IPS DF 6.9 (cell line): ENCODE measurements at regions not wholly inside any gene's neighbourhood (a gene's known extent, or its start where the extent isn't known, plus 50 kb on each side); places are given as distances from the start of the nearest gene placed in this dataset.
"Not testable (repeated sequence)": the region's sequence is repeated elsewhere in the genome, so short reads cannot be mapped to it uniquely, and the experiment has no call there.

ENCODE experiments used
- DNase-seq: peaks from one replicate; pipeline ENCODE4 v3.0.0-alpha.2; 2013; ENCODE audit warnings: low read depth, low spot score
- H3K27ac ChIP-seq: one replicate; pipeline ENCODE4 v1.5.1; 2013; ENCODE audit warnings: low read length, control low read depth
- H3K27me3 ChIP-seq: 2 replicates; pipeline ENCODE4 v1.6.1; 2013; ENCODE audit warnings: mild to moderate bottlenecking, low read length; ENCODE audit not compliant: control insufficient read depth, insufficient read depth
- H3K36me3 ChIP-seq: 2 replicates; pipeline ENCODE4 v1.6.1; 2013; ENCODE audit warnings: low read length; ENCODE audit not compliant: control insufficient read depth, insufficient read depth
- H3K4me1 ChIP-seq: 2 replicates; pipeline ENCODE4 v1.6.1; 2013; ENCODE audit warnings: low read length; ENCODE audit not compliant: control insufficient read depth, insufficient read depth
- H3K4me3 ChIP-seq: 2 replicates; pipeline ENCODE4 v1.5.1; 2013; ENCODE audit warnings: mild to moderate bottlenecking, low read length
- H3K9me3 ChIP-seq: 2 replicates; pipeline ENCODE4 v1.6.1; 2013; ENCODE audit warnings: low read length, inconsistent platforms; ENCODE audit not compliant: control insufficient read depth, insufficient read depth
- WGBS: extraction: QIAGEN DNeasy Blood & Tissue Kit; methylation state at CpG from one replicate; pipeline ENCODE4 v1.1.7; 2013; ENCODE audit warnings: mixed read lengths, missing lambda C conversion rate; ENCODE audit not compliant: insufficient read length, insufficient coverage; 5-methylcytosine and 5-hydroxymethylcytosine counted together

GRCh38 chr1:224029286-224030025, 84.5 kb upstream of the FBXO28 start:
- not testable (repeated sequence) for H3K27me3 ChIP-seq, H3K4me3 ChIP-seq, H3K27ac ChIP-seq, H3K4me1 ChIP-seq, H3K9me3 ChIP-seq, H3K36me3 ChIP-seq, DNase-seq
- no CpG with 5 or more reads among the region's 5 CpGs for WGBS

GRCh38 chr1:224028802-224029201, 85.1 kb upstream of the FBXO28 start:
- no CpG with 5 or more reads among the region's 3 CpGs for WGBS
- DNase-seq, H3K27ac ChIP-seq, H3K27me3 ChIP-seq, H3K4me3 ChIP-seq, H3K4me1 ChIP-seq, H3K9me3 ChIP-seq, H3K36me3 ChIP-seq: not testable (repeated sequence)

GRCh38 chr1:224023122-224023521, 90.8 kb upstream of the FBXO28 start:
- H3K27me3 ChIP-seq, DNase-seq, H3K36me3 ChIP-seq, H3K27ac ChIP-seq, H3K9me3 ChIP-seq, H3K4me3 ChIP-seq, H3K4me1 ChIP-seq: not testable (repeated sequence)
- WGBS, result no CpG with 5 or more reads among the region's 3 CpGs

GRCh38 chr1:224022249-224022970, 91.5 kb upstream of the FBXO28 start:
- H3K4me3 ChIP-seq, H3K27ac ChIP-seq, H3K27me3 ChIP-seq, H3K4me1 ChIP-seq, H3K9me3 ChIP-seq, H3K36me3 ChIP-seq, DNase-seq: not testable (repeated sequence)
- WGBS, result no CpG with 5 or more reads among the region's 7 CpGs

GRCh38 chr1:224019866-224020265, 94.0 kb upstream of the FBXO28 start:
- not testable (repeated sequence) for H3K27me3 ChIP-seq, H3K36me3 ChIP-seq, H3K27ac ChIP-seq, H3K4me3 ChIP-seq, H3K9me3 ChIP-seq, DNase-seq, H3K4me1 ChIP-seq
- WGBS, result no CpG with 5 or more reads among the region's 3 CpGs

GRCh38 chr1:224015782-224016181, 98.1 kb upstream of the FBXO28 start:
- H3K4me3 ChIP-seq, H3K27me3 ChIP-seq, DNase-seq, H3K27ac ChIP-seq, H3K36me3 ChIP-seq, H3K9me3 ChIP-seq, H3K4me1 ChIP-seq: not testable (repeated sequence)
- WGBS, result 100% methylated on average over 2 of the region's 8 CpGs

- H3K4me1 ChIP-seq, result no peaks in the 10 kb centered on the region
- no peaks in the 10 kb centered on the region for H3K27me3 ChIP-seq
- DNase-seq, result no peak
- H3K9me3 ChIP-seq, result peaks cover 6% of the 10 kb centered on the region; the same call in 1 of the 2 replicates
- no peak overlapping the region for H3K4me3 ChIP-seq
- no peak overlapping the region for H3K27ac ChIP-seq
- H3K36me3 ChIP-seq, result no peaks in the 10 kb centered on the region
- 92% methylated on average over 2 of the region's 7 CpGs for WGBS
Observed at GRCh38 chr1:224014330-224014649, 99.6 kb upstream of the FBXO28 start.

- H3K9me3 ChIP-seq, result not testable (repeated sequence)
Observed at GRCh38 chr1:224013626-224014329, 100.1 kb upstream of the FBXO28 start.

GRCh38 chr1:224012807-224013434, 101.0 kb upstream of the FBXO28 start:
- not testable (repeated sequence) for DNase-seq, H3K9me3 ChIP-seq, H3K4me1 ChIP-seq, H3K27me3 ChIP-seq, H3K36me3 ChIP-seq, H3K27ac ChIP-seq, H3K4me3 ChIP-seq
- 100% methylated on average over 12 of the region's 19 CpGs for WGBS

More at GRCh38 chr1:224013626-224014329, 100.1 kb upstream of the FBXO28 start:
- DNase-seq, H3K4me1 ChIP-seq, H3K27ac ChIP-seq, H3K36me3 ChIP-seq, H3K4me3 ChIP-seq, H3K27me3 ChIP-seq: not testable (repeated sequence)
- WGBS, result 98% methylated on average over 22 of the region's 28 CpGs

- H3K4me1 ChIP-seq, H3K27ac ChIP-seq, DNase-seq, H3K9me3 ChIP-seq, H3K36me3 ChIP-seq, H3K4me3 ChIP-seq, H3K27me3 ChIP-seq: not testable (repeated sequence)
- WGBS, result no CpG with 5 or more reads among the region's 15 CpGs
Observed at GRCh38 chr1:224012162-224012561, 101.7 kb upstream of the FBXO28 start.
